Esophagus squamous epithelium (tissue), 5 donors: ENCODE measurements at regions not wholly inside any gene's neighbourhood (a gene's known extent, or its start where the extent isn't known, plus 50 kb on each side); places are given as distances from the start of the nearest gene placed in this dataset.

Experiments
- DNase-seq: peaks from one replicate; lab custom pipeline; 2025; lab: John Stamatoyannopoulos, UW
- H3K27ac ChIP-seq, 4 donors: fragments of 200-600 bp; sonication (generic); one replicate each; pipeline ENCODE4 v1.5.1; 2016 to 2019; ENCODE audit warnings: mild to moderate bottlenecking in 1 of 4
- H3K27me3 ChIP-seq, 4 donors: fragments of 200-600 bp; sonication (generic); 1 replicate in 3 of 4; 2 replicates in 1 of 4; pipeline versions ENCODE4 v1.5.1 to v1.6.0; 2017 to 2021; ENCODE audit warnings: antibody characterized with exemption in 1 of 4
- H3K36me3 ChIP-seq, 3 donors: fragments of 200-600 bp; sonication (generic); one replicate each; pipeline ENCODE4 v1.5.1; 2016 to 2019
- H3K4me1 ChIP-seq, 3 donors: fragments of 200-600 bp; sonication (generic); one replicate each; pipeline ENCODE4 v1.5.1; 2017 to 2019
- H3K4me3 ChIP-seq, 4 donors: fragments of 200-600 bp; sonication (generic); 1 replicate in 3 of 4; 2 replicates in 1 of 4; pipeline ENCODE4 v1.5.1; 2016 to 2019; ENCODE audit warnings: mild to moderate bottlenecking in 2 of 4, moderate library complexity in 1 of 4
- H3K9me3 ChIP-seq, 3 donors: fragments of 200-600 bp; sonication (generic); one replicate each; pipeline ENCODE4 v1.5.1; 2016 to 2019
- CTCF ChIP-seq, 6 experiments: fragments of 450-650 bp in 4 of 6; fragments of 200-600 bp in 2 of 6; sonication (generic) in 2 of 6; IDR thresholded peaks; one replicate each; pipeline ENCODE4 v1.5.1; 2016 to 2019; ENCODE audit warnings: antibody characterized with exemption in 6 of 6, mild to moderate bottlenecking in 4 of 6, moderate library complexity in 4 of 6
- POLR2A ChIP-seq, 4 donors: fragments of 450-650 bp; IDR thresholded peaks; one replicate each; pipeline ENCODE4 v1.6.1; 2017; ENCODE audit warnings: antibody characterized with exemption in 4 of 4, mild to moderate bottlenecking in 4 of 4, moderate library complexity in 3 of 4
- WGBS, 2 donors: methylation state at CpG; one replicate each; pipeline ENCODE4 v1.1.5; 2018; 5-methylcytosine and 5-hydroxymethylcytosine counted together
- intact Hi-C: fragments of 100-400 bp; cut with DNase I; formaldehyde crosslinking; loops from one replicate; pipeline ENCODE4 v1.15.0; 2022
- donor health status: DM: yes; HTN: yes; CAD: no.

GRCh38 chr5:125179612-125180011 is 433.2 kb upstream of the ZNF608 start:
- TF ChIP-seq POLR2A (IDR thresholded peaks at IDR 0.05) (no peak), CTCF (IDR thresholded peaks at IDR 0.05) (no peak)
- Histone ChIP-seq H3K9me3 (no peaks in the 10 kb centered on the region), H3K4me1 (peaks cover 0 to 9% (median 0%) of the 10 kb centered on the region in 3 donors), H3K36me3 (no peaks in the 10 kb centered on the region), H3K4me3 (no peak overlapping the region), H3K27me3 (no peaks in the 10 kb centered on the region), H3K27ac (no peak overlapping the region)
- DNase-seq = no peak
- intact Hi-C loops = no loop called here

GRCh38 chr5:125180231-125180829 is 433.9 kb upstream of the ZNF608 start:
- H3K27ac ChIP-seq = no peak overlapping the region
- no peaks in the 10 kb centered on the region for H3K36me3 ChIP-seq
- no peaks in the 10 kb centered on the region for H3K9me3 ChIP-seq
- H3K4me3 ChIP-seq = no peak overlapping the region
- intact Hi-C loops = no loop called here
- no peaks in the 10 kb centered on the region for H3K27me3 ChIP-seq
- peaks cover 0 to 9% (median 0%) of the 10 kb centered on the region in 3 donors for H3K4me1 ChIP-seq
- DNase-seq = no peak
- TF ChIP-seq POLR2A (IDR thresholded peaks at IDR 0.05) (no peak), CTCF (IDR thresholded peaks at IDR 0.05) (no peak)
- 57 to 70% methylated on average over 2 of the region's 2 CpGs for WGBS, 2 donors

- Histone ChIP-seq H3K4me3 (no peak overlapping the region), H3K36me3 (no peaks in the 10 kb centered on the region), H3K27ac (no peak overlapping the region), H3K4me1 (peaks cover 0 to 2% (median 0%) of the 10 kb centered on the region in 3 donors), H3K27me3 (no peaks in the 10 kb centered on the region), H3K9me3 (no peaks in the 10 kb centered on the region)
- intact Hi-C loops = no loop called here
- WGBS, 2 donors = 21 to 34% methylated on average over 1 of the region's 1 CpG
- no peak for DNase-seq
- TF ChIP-seq CTCF (IDR thresholded peaks at IDR 0.05) (no peak), POLR2A (IDR thresholded peaks at IDR 0.05) (no peak)
Observed at GRCh38 chr5:125181159-125181558, 434.7 kb upstream of the ZNF608 start.

- Histone ChIP-seq H3K27ac (no peak overlapping the region), H3K4me3 (no peak overlapping the region), H3K27me3 (no peaks in the 10 kb centered on the region), H3K9me3 (no peaks in the 10 kb centered on the region), H3K4me1 (no peaks in the 10 kb centered on the region), H3K36me3 (no peaks in the 10 kb centered on the region)
- 83 to 100% methylated on average over 1 of the region's 1 CpG for WGBS, 2 donors
- no peak for TF ChIP-seq CTCF (IDR thresholded peaks at IDR 0.05)
- TF ChIP-seq POLR2A (IDR thresholded peaks at IDR 0.05) = no peak
- no peak for DNase-seq
- intact Hi-C loops = no loop called here
Observed at GRCh38 chr5:125181955-125182354, 435.5 kb upstream of the ZNF608 start.

- Histone ChIP-seq H3K27me3 (no peaks in the 10 kb centered on the region), H3K27ac (no peak overlapping the region), H3K4me3 (no peak overlapping the region), H3K9me3 (no peaks in the 10 kb centered on the region), H3K4me1 (no peaks in the 10 kb centered on the region), H3K36me3 (no peaks in the 10 kb centered on the region)
- no peak for DNase-seq
- 86 to 100% methylated on average over 1 of the region's 1 CpG for WGBS, 2 donors
- intact Hi-C loops = no loop called here
- TF ChIP-seq POLR2A (IDR thresholded peaks at IDR 0.05) (no peak), CTCF (IDR thresholded peaks at IDR 0.05) (no peak)
Observed at GRCh38 chr5:125185740-125186139, 439.3 kb upstream of the ZNF608 start.
